Peyer's patch (tissue), 4 donors: ENCODE measurements at regions not wholly inside any gene's neighbourhood (a gene's known extent, or its start where the extent isn't known, plus 50 kb on each side); places are given as distances from the start of the nearest gene placed in this dataset.

Experiments used
- CTCF ChIP-seq, 6 experiments: fragments of 450-650 bp in 4 of 6; fragments of 200-600 bp in 2 of 6; sonication (generic) in 1 of 6; IDR thresholded peaks; one replicate each; pipeline ENCODE4 v1.5.1; 2017 to 2019; ENCODE audit warnings: antibody characterized with exemption in 6 of 6, mild to moderate bottlenecking in 3 of 6, moderate library complexity in 1 of 6
- POLR2A ChIP-seq, 2 donors: fragments of 450-650 bp; IDR thresholded peaks; one replicate each; pipeline ENCODE4 v1.5.1; 2017; ENCODE audit warnings: antibody characterized with exemption in 2 of 2, mild to moderate bottlenecking in 2 of 2, moderate library complexity in 2 of 2

- TF ChIP-seq CTCF (IDR thresholded peaks at IDR 0.05) (no peak), POLR2A (IDR thresholded peaks at IDR 0.05) (no peak)
These were observed 245.7 kb upstream of the GMDS start for GRCh38 chr6:2491137-2491536.
